ENCODE measurements at regions not wholly inside any gene's neighbourhood (a gene's known extent, or its start where the extent isn't known, plus 50 kb on each side); places are given as distances from the start of the nearest gene placed in this dataset.

DNA sequence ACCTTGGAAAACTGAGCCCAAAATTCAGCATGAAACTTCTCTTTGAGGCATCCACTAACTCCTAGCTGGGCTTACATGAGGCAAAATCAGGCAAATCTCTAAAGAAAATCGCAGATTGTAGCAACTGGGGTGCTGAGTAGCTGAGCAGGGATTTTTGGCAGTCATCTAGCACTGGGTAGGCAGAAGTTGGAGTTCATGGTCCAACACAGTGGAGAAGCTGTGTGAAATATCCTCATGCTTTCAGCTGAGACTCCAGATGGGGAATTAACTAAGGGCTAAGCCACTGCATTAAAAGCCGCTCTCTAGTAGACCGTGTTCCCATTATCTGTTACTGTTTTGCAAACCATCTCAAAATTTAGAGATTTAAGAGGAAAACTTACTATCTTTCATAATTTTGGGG is 240.1 kb upstream of the PHYHIPL start:
- TF ChIP-seq POLR2A (IDR thresholded peaks at IDR 0.05): no peak
- TF ChIP-seq, protein P1, sequence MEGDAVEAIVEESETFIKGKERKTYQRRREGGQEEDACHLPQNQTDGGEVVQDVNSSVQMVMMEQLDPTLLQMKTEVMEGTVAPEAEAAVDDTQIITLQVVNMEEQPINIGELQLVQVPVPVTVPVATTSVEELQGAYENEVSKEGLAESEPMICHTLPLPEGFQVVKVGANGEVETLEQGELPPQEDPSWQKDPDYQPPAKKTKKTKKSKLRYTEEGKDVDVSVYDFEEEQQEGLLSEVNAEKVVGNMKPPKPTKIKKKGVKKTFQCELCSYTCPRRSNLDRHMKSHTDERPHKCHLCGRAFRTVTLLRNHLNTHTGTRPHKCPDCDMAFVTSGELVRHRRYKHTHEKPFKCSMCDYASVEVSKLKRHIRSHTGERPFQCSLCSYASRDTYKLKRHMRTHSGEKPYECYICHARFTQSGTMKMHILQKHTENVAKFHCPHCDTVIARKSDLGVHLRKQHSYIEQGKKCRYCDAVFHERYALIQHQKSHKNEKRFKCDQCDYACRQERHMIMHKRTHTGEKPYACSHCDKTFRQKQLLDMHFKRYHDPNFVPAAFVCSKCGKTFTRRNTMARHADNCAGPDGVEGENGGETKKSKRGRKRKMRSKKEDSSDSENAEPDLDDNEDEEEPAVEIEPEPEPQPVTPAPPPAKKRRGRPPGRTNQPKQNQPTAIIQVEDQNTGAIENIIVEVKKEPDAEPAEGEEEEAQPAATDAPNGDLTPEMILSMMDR (IDR thresholded peaks at IDR 0.05): no peak
